ENCODE measurements at regions not wholly inside any gene's neighbourhood (a gene's known extent, or its start where the extent isn't known, plus 50 kb on each side); places are given as distances from the start of the nearest gene placed in this dataset.
A peak's percentile ranks its signal among the peaks of the same experiment; 100 is the strongest.

DNA sequence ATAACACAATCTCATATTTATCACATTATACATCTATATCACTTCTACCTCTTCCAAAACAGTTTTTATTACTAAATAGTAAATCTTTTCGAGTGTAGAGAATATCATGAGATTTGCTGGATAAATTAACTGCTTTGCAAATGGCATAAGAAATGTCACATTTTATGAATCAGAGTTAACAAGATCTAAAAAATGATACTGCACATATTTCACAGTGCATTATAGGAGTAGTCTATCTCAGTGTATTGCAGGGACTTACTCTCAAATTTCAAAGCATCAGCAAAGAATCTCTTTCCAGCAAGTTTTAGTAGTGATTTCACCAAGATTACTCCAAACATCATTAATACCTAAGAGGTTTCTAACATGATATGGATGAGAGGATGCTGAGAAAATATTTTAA lies 687.1 kb upstream of the SLITRK1 start:
- no peak for DNase-seq (ENCODE audit: low read depth, low spot score)
- in situ Hi-C loops (cut with HindIII; ENCODE audit: low pct_unique_long_range_greater_than_20kb, low sequenced_read_pairs): no loop called here

DNA sequence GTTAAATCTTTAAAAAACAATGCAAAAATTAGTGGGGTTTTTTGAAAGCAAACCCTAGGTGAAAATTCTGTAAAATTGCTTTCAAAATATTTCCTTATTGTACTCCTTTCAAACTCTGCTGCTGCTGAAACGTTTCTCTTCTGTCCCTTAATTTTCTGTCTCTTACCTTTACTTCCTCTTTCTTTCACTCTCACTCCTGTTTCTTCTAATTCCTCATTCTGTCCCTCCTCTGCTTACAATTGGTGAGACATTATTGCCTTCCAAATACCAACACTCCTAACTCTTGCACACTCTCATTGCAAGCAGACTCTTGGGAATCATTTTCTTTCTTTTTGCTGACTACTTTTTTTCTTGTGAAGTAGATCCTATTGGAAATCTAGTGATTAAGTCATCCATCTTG lies 685.6 kb upstream of the SLITRK1 start:
- no peak for DNase-seq (ENCODE audit: low read depth, low spot score)
- in situ Hi-C loops (cut with HindIII; ENCODE audit: low pct_unique_long_range_greater_than_20kb, low sequenced_read_pairs): no loop called here

- in situ Hi-C loops (cut with HindIII; ENCODE audit: low pct_unique_long_range_greater_than_20kb, low sequenced_read_pairs): no loop called here
- DNase-seq (ENCODE audit: low read depth, low spot score): no peak
Observed at GRCh38 chr13:84566780-84567179, 684.5 kb upstream of the SLITRK1 start.

- in situ Hi-C loops (cut with HindIII; ENCODE audit: low pct_unique_long_range_greater_than_20kb, low sequenced_read_pairs): no loop called here
- no peak for DNase-seq (ENCODE audit: low read depth, low spot score)
Observed at GRCh38 chr13:84563611-84564010, 681.3 kb upstream of the SLITRK1 start.

DNA sequence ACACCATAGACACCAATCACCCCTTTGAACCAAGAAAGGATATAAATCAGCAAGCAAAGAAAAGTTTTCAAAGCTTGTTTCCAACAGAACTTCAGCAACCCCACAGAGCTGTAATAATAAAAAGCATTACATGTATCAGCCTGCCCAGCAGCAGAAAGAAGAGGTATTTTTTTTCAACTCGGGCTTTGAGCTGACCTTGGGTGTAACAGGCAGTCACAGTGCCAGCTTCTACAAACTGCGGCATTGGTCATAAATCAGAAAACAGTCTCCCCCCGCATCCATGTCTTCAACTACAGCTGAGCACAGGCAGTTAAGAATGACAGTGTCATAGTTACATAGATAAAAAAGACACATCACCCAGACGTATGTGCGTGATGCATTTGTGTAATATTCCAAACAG lies 671.0 kb upstream of the SLITRK1 start:
- in situ Hi-C loops (cut with HindIII; ENCODE audit: low pct_unique_long_range_greater_than_20kb, low sequenced_read_pairs): no loop called here
- DNase-seq (ENCODE audit: low read depth, low spot score): no peak

- no peak for DNase-seq (ENCODE audit: low read depth, low spot score)
- in situ Hi-C loops (cut with HindIII; ENCODE audit: low pct_unique_long_range_greater_than_20kb, low sequenced_read_pairs): no loop called here
Observed at GRCh38 chr13:84543962-84544361, 661.7 kb upstream of the SLITRK1 start.

DNA sequence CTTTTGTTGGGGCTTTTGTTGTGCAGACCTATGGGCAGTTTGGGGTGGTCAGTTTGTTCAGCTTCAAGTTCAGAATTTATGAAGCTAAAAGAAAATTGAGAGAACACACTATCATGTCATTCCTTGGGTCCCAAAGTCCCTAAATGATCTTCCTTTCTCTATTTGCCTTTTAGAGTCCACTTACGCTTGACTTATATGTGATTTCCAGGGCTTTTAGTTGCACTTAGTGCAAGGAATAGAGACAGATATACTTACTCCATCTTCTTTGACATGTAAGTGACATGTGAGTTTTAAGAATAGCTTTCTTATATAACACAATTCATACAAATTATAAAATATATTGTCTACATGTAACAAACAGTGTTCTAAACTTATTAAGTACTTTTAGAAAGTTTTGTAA lies 660.1 kb upstream of the SLITRK1 start:
- in situ Hi-C loops (cut with HindIII; ENCODE audit: low pct_unique_long_range_greater_than_20kb, low sequenced_read_pairs): no loop called here

GRCh38 chr13:84536906-84537305 lies 654.6 kb upstream of the SLITRK1 start:
- no peak for DNase-seq (ENCODE audit: low read depth, low spot score)
- in situ Hi-C loops (cut with HindIII; ENCODE audit: low pct_unique_long_range_greater_than_20kb, low sequenced_read_pairs): no loop called here

More for the DNA sequence above, 660.1 kb upstream of the SLITRK1 start:
- DNase-seq (ENCODE audit: low read depth, low spot score): no peak

- DNase-seq (ENCODE audit: low read depth, low spot score): no peak
- in situ Hi-C loops (cut with HindIII; ENCODE audit: low pct_unique_long_range_greater_than_20kb, low sequenced_read_pairs): no loop called here
Observed at GRCh38 chr13:84528408-84529070, 646.3 kb upstream of the SLITRK1 start.

GRCh38 chr13:84525865-84526264 lies 643.6 kb upstream of the SLITRK1 start:
- no peak for DNase-seq (ENCODE audit: low read depth, low spot score)
- in situ Hi-C loops (cut with HindIII; ENCODE audit: low pct_unique_long_range_greater_than_20kb, low sequenced_read_pairs): no loop called here

GRCh38 chr13:84524586-84524985 lies 642.3 kb upstream of the SLITRK1 start:
- DNase-seq (ENCODE audit: low read depth, low spot score): peak; percentile 68
- in situ Hi-C loops (cut with HindIII; ENCODE audit: low pct_unique_long_range_greater_than_20kb, low sequenced_read_pairs): no loop called here

DNA sequence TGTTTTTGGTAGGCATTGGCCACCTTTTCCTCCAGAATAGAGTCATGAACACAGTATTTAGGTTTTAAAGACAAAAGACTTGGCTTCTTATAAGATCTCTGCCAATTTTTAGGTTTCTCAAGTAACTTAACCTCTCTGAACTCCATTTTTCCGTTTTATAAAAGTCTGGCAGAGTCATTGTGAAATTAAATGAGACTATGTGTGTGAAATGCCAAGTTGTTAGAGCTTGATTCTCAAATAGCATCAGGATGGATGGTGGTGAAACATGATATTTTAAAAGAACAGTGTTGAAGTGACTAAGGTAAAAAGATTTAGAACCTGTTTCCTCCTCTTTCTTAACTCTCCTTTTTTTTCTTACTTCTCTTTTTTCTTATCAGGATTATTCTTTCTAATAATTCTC lies 617.7 kb upstream of the SLITRK1 start:
- in situ Hi-C loops (cut with HindIII; ENCODE audit: low pct_unique_long_range_greater_than_20kb, low sequenced_read_pairs): no loop called here

DNA sequence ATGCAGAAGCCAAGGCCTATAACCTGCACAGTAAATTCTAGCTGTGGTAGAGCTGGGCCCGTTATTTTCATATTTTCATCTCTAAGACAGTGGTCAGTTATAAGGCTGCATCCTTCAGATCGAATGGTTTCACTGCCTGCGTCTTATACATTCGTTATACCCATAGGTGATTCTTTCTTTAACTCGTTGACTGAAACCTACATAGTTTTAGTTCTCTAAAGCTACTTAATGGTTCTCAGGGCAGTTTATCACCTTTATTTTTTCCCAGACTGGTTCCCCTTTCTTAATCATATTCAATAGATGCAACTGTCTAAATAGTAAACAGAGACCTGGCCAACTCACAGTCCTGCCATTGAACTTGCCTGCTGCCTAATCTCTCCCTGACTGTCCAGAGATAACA lies 615.3 kb upstream of the SLITRK1 start:
- DNase-seq (ENCODE audit: low read depth, low spot score): no peak
- in situ Hi-C loops (cut with HindIII; ENCODE audit: low pct_unique_long_range_greater_than_20kb, low sequenced_read_pairs): no loop called here

More for the DNA sequence above, 617.7 kb upstream of the SLITRK1 start:
- no peak for DNase-seq (ENCODE audit: low read depth, low spot score)

- in situ Hi-C loops (cut with HindIII; ENCODE audit: low pct_unique_long_range_greater_than_20kb, low sequenced_read_pairs): no loop called here
- DNase-seq (ENCODE audit: low read depth, low spot score): no peak
Observed at GRCh38 chr13:84491952-84492351, 609.7 kb upstream of the SLITRK1 start.

DNA sequence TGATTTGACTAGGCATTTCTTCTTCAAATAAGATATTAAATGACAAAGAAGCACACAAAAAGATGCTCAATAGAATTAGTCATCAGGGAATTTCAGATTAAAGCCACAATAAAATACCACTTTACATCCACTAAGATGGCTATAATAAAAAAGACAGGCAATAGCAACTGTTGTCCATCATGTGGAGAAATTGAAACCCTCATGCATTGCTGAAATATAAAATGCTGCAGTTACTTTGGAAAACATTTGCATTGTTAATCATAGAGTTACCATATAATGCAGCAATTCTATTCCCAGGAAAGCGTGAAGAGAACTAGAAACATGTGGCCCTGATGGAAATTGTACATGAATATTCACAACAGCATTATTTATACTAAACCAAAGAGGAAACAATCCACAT lies 605.5 kb upstream of the SLITRK1 start:
- in situ Hi-C loops (cut with HindIII; ENCODE audit: low pct_unique_long_range_greater_than_20kb, low sequenced_read_pairs): no loop called here
- DNase-seq (ENCODE audit: low read depth, low spot score): no peak

DNA sequence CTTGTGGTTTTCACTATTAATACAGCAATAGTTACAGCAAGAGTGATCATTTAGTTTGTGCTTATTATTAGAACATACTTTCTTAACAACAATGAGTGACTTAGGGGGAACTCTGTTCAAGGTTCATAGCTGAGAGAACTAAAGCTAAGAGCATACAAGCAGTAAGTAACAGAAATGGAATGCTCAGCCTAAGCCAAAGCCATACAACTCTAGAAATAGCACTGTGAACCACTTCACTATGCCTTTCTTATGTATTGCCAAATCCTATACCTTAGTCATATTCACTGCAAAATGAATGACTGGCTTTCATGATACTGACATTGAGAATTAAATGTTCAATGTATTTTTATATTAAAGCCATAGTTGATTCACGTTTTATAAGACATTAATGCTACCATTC lies 599.7 kb upstream of the SLITRK1 start:
- DNase-seq (ENCODE audit: low read depth, low spot score): no peak
- in situ Hi-C loops (cut with HindIII; ENCODE audit: low pct_unique_long_range_greater_than_20kb, low sequenced_read_pairs): no loop called here

- in situ Hi-C loops (cut with HindIII; ENCODE audit: low pct_unique_long_range_greater_than_20kb, low sequenced_read_pairs): no loop called here
Observed at GRCh38 chr13:84479656-84480055, 597.4 kb upstream of the SLITRK1 start.

DNA sequence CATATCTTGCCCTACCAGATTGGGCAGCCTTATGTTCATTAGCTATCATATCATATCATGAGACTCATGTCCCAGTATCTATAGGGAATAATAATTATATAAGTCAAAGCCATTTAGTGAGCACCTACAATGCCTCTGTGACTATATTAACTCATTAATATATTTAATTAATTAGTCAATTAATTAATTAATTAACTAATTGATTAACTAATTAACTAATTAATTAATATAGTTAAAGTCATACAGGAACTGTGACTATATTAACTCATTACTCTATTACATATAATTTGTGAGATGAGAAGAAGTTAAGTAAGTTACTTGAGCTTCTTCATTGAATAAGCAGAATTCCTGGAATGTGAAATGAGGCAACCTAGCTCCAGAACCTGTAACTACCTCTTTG lies 588.3 kb upstream of the SLITRK1 start:
- DNase-seq (ENCODE audit: low read depth, low spot score): no peak
- in situ Hi-C loops (cut with HindIII; ENCODE audit: low pct_unique_long_range_greater_than_20kb, low sequenced_read_pairs): no loop called here

More at GRCh38 chr13:84479656-84480055, 597.4 kb upstream of the SLITRK1 start:
- no peak for DNase-seq (ENCODE audit: low read depth, low spot score)

GRCh38 chr13:84466461-84466860 lies 584.2 kb upstream of the SLITRK1 start:
- in situ Hi-C loops (cut with HindIII; ENCODE audit: low pct_unique_long_range_greater_than_20kb, low sequenced_read_pairs): no loop called here
- no peak for DNase-seq (ENCODE audit: low read depth, low spot score)

DNA sequence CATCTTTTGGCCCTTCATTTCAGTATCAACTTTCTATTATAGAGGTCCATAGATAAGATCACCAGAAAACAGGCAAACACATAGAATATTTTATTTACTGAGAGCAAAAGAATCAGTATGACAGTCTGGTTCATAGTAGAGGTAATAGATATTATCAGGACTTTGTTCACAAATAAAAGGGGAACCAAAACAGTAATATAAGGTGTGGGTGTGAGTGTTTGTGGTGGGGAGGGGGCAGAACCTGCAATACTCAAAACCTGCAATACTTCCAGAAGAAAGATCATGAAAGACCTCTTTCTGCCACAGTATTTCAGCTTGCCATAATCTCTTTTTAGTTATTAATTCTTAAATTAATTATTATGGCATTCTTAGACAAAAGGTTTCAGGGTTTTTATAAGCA lies 578.7 kb upstream of the SLITRK1 start:
- no peak for DNase-seq (ENCODE audit: low read depth, low spot score)
- in situ Hi-C loops (cut with HindIII; ENCODE audit: low pct_unique_long_range_greater_than_20kb, low sequenced_read_pairs): no loop called here

Data from SK-MEL-5 (cell line).